ENCODE measurements at regions not wholly inside any gene's neighbourhood (a gene's known extent, or its start where the extent isn't known, plus 50 kb on each side); places are given as distances from the start of the nearest gene placed in this dataset.

GRCh38 chr1:94670273-94670672 lies 128.7 kb upstream of the F3 start:
- TF ChIP-seq SIN3A (IDR thresholded peaks at IDR 0.05; ENCODE audit: borderline replicate concordance, insufficient read depth, low read length) (no peak), POLR2AphosphoS5 (IDR thresholded peaks at IDR 0.05; ENCODE audit: low read depth, low read length) (no peak), TAF1 (IDR thresholded peaks at IDR 0.05; ENCODE audit: borderline replicate concordance, insufficient read depth, low read length) (no peak), REST (IDR thresholded peaks at IDR 0.05; ENCODE audit: insufficient read depth in 1 of 2, low read depth in 2 of 2, low read length in 2 of 2) (no peak)
